CD4-positive, alpha-beta T cell treated with Interleukin-1 beta for 1 hour (primary cell): ENCODE measurements at regions not wholly inside any gene's neighbourhood (a gene's known extent, or its start where the extent isn't known, plus 50 kb on each side); places are given as distances from the start of the nearest gene placed in this dataset.
"Not testable (repeated sequence)": the region's sequence is repeated elsewhere in the genome, so short reads cannot be mapped to it uniquely, and the experiment has no call there.

Experiments used
- DNase-seq, 2 donors: peaks; one replicate each; pipeline ENCODE4 v3.0.0-alpha.2; 2020 to 2022

DNA sequence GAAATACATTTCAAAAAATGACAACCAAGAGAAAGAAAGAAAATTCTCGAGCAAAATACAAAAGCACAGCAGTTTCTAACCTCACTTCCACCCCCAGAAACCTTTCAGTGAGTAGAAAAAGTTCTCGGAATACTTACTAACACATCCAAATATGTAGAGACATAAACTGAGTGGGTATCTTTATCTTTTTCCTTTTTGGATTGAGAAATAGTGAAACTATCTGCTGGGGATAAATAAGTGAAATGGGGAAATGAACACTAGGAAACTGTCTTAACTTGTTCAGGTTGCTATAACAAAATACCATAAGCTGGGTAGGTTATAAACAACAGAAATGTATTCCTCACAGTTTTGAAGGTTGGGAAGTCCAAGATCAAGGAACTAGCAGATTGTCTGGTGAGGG, 72.0 kb downstream of the VCAM1 start:
- no peak for DNase-seq

- DNase-seq: no peak
These were observed 74.1 kb downstream of the VCAM1 start for GRCh38 chr1:100793659-100794058.

GRCh38 chr1:100794748-100795645, 75.5 kb downstream of the VCAM1 start:
- DNase-seq: no peak

GRCh38 chr1:100795646-100795985, 76.1 kb downstream of the VCAM1 start:
- no peak for DNase-seq

DNA sequence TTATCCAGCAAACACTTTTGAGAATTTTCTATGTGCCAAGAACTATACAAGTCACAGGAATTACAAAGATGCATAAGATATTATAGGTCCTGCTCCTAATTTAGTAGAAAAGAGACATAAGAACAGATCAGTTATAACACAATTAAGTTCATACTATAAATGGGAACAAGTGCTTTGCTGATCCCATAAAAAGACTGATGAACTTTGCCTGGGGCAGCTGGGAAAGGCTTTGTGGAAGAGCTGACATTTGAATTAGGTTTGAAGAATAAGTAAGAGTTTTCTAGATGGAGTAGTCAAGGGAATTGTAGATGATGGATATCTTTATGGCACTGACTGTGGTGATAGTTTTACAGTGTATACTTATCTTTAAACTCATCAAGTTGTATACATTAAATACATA, 76.5 kb downstream of the VCAM1 start:
- DNase-seq: no peak

DNA sequence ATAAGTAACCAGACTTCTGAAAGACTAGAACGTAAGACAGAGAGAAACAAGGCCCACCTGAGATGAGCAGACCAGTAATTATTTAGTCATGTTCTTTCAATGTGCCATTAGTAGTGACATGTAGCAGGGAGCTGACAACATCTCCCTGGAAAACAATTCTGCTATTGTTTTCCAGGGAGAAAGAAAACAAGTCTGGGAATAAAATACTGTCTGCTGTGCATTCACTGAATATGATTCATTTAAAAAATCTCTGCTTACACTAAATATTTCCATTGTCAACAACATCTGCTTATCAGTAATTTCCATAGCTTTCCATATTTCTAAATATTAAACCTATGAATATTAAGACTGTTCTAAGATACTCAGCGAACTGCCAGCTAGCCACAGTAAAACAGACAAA, 80.0 kb downstream of the VCAM1 start:
- no peak for DNase-seq

DNA sequence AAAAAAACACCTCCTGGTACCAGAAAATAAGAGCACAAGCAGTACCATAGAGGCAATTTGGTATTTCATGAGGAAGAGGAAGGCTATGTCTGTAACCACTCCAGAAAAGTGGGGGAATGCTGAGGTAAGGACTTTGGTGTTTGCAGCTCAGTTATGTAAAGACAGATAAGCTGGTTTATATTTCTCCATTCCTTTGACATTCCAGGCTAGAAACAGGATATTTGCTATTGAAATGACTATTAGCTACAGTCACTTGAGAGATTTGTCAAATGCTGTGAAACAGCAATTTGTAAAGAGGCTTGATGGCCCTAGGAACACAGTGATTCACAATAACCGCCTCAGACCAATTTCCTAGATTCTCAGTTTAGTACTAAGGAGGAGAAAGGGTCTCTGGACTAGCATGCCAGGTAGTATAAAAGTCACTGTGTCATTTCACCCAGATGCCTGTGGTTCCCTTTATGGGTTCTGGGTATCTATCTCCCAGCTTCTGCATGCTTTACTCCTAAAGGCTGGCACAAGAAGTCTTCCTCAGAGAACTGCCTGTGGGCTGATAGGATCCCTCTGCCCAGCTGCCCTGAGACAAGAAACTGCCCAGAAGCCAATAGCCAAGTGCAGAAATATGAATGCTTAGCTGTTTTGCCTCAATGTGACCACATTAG, 80.5 kb downstream of the VCAM1 start:
- DNase-seq: no peak

DNA sequence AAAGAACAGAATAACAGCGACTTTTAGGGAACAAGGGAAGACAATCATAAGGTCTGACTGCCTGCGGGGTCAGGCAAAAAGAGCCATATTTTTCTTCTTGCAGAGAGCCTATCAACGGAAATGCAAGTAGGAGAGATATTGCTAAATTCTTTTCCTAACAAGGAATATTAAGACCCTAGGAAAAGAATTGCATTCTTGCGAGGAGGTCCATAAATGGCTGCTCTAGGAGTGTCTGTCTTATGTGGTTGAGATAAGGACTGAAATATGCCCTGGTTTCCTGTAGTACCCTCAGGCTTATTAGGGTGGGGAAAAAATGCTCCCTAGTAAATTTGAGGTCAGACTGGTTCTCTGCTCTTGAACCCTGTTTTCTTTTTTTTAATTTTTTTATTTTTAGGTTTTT, 81.7 kb downstream of the VCAM1 start:
- not testable (repeated sequence) for DNase-seq

- DNase-seq: not testable (repeated sequence)
These were observed 83.7 kb downstream of the VCAM1 start for GRCh38 chr1:100803280-100803679.

DNA sequence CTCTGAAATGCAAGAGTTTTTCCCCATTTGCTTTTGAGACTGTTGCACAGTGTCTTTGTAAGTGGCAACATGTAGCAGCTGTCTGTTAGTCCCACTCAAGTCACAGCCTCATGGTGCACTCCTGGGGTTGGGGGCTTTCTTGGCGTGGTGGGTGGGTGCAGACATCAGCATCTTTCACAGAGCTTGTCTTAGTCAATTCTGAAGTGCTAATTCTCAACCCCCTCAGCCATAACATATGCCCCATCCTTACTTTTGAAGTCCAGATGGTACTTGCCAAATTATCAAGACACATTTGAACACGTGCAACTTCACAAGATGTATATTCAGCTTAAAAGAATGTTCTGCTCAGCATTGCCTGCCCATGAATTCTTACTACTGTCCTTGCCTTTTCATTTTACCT, 87.1 kb downstream of the VCAM1 start:
- DNase-seq: no peak

DNA sequence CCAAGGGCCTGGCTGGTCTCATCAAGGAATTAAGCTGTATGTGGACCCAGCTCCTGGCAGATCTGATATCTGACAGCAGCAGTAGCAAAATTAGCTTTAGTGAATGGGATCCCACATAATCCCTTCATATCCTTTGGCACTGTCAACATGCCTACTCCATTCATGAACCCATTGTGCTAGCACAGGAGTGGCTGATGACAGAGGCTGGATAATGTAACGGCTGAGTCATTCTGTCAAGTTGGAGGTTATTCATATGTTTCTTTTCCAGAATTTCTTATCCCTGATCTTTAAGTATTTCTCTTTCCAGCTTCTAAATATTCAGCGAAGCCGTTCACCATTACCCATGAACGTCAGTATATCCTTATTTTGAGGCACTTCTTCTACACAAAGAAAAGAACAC, 84.3 kb downstream of the EXTL2 start:
- DNase-seq: no peak

DNA sequence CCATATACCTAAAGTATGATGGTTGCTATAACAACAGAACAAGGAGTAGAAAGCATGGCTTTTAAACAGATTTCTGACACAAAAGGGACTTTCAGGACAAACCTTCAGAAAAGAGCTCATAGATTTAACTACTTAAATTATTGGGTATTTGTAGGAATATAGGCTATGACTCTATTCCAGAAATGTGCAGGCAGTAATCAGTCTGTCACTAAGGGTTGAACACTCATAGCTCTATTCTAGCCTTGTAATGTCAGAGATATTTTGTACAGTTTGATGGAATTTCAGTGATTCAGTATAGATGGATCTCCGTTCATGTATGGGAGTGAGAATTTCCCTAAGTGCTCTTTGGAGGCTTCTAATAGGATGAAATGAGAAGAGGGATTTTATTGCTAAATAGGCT, 82.8 kb downstream of the EXTL2 start:
- DNase-seq: no peak

DNA sequence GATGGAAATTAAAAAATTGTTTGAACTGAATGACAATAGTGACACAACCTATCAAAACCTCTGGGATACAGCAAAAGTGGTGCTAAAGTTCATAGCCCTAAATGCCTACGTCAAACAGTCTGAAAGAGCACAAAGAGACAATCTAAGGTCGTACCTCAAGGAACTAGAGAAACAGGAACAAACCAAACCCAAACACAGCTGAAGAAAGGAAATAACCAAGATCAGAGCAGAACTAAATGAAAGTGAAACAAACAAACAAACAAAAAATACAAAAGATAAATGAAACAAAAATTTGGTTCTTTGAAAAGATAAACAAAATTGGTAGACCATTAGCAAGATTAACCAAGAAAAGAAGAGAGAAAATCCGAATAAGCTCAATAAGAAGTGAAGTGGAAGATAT, 79.7 kb downstream of the EXTL2 start:
- DNase-seq: peak in 1 of 2 donors; percentile 3

- DNase-seq: no peak
These were observed 78.6 kb downstream of the EXTL2 start for GRCh38 chr1:100816049-100816448.

- not testable (repeated sequence) for DNase-seq
These were observed 74.4 kb downstream of the EXTL2 start for GRCh38 chr1:100820195-100820594.

DNA sequence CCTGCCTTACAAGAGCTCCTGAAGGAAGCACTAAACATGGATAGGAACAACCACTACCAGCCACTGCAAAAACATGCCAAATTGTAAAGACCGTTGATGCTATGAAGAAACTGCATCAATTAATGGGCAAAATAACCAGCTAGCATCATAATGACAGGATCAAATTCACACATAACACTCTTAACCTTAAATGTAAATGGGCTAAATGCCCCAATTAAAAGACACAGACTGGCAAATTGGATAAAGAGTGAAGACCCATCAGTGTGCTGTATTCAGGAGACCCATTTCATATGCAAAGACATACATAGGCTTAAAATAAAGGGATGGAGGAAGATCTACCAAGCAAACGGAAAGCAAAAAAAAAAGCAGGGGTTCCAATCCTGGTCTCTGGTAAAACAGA, 72.7 kb downstream of the EXTL2 start:
- not testable (repeated sequence) for DNase-seq
